HepG2 (cell line): ENCODE measurements at regions not wholly inside any gene's neighbourhood (a gene's known extent, or its start where the extent isn't known, plus 50 kb on each side); places are given as distances from the start of the nearest gene placed in this dataset.

Source experiments
- RARA ChIP-seq: IDR thresholded peaks from 2 replicates; pipeline ENCODE4 v1.6.1; 2016; ENCODE audit warnings: missing genetic modification reagents, missing compliant biosample characterization
- ZBTB7B ChIP-seq: sonication (generic); formaldehyde crosslinking; IDR thresholded peaks from 2 replicates; pipeline ENCODE4 v1.4.0; 2020; ENCODE audit warnings: missing genetic modification reagents
- ZNF138 ChIP-seq: sonication (generic); formaldehyde crosslinking; IDR thresholded peaks from 2 replicates; pipeline ENCODE4 v1.5.0; 2020; ENCODE audit warnings: mild to moderate bottlenecking, low read depth, missing genetic modification reagents
- ZNF747 ChIP-seq: sonication (generic); formaldehyde crosslinking; IDR thresholded peaks from 2 replicates; pipeline ENCODE4 v1.8.1; 2023; ENCODE audit warnings: missing genetic modification reagents, mild to moderate bottlenecking, borderline replicate concordance
- TF ChIP-seq, protein P1 (sequence below): sonication (generic); formaldehyde crosslinking; IDR thresholded peaks from 2 replicates; pipeline ENCODE4 v1.4.0; 2020; ENCODE audit warnings: missing genetic modification reagents
- TF ChIP-seq, protein P2 (sequence below): sonication (generic); formaldehyde crosslinking; IDR thresholded peaks from 2 replicates; pipeline ENCODE4 v1.5.0; 2020; ENCODE audit warnings: missing genetic modification reagents
- TF ChIP-seq, protein P3 (sequence below): sonication (generic); formaldehyde crosslinking; IDR thresholded peaks from 2 replicates; pipeline ENCODE4 v1.8.0; 2022; ENCODE audit warnings: low read depth, missing genetic modification reagents
- TF ChIP-seq, protein P4 (sequence below): IDR thresholded peaks from 2 replicates; pipeline ENCODE4 v1.6.1; 2016; ENCODE audit warnings: mild to moderate bottlenecking, missing biosample characterization, missing genetic modification reagents
- TF ChIP-seq, protein P5 (sequence below): IDR thresholded peaks from 2 replicates; pipeline ENCODE4 v1.6.1; 2016; ENCODE audit warnings: low read depth, missing genetic modification reagents, missing compliant biosample characterization
- TF ChIP-seq, protein P6 (sequence below): sonication (generic); formaldehyde crosslinking; IDR thresholded peaks from 2 replicates; pipeline ENCODE4 v1.9.0; 2021; ENCODE audit warnings: missing genetic modification reagents, borderline replicate concordance

DNA sequence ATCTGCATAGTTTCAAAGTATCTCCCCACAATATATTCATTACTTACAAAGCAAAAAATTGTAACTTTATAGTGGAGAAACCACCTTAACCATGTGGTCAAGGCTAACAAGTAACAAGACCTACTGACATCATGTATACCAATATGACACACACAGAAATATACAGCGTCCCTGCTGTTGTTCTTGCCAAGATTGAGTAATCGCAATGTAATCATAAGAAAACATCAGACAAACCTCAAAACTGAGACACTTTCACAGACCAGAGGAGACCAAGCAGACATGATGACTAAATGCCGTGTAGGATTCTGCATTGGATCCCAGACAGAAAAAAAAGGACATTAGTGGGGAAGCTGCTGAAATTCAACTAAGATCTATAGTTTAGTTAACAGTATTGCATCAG, 123.0 kb downstream of the ACAA2 start (continued):
- TF ChIP-seq, protein P1, sequence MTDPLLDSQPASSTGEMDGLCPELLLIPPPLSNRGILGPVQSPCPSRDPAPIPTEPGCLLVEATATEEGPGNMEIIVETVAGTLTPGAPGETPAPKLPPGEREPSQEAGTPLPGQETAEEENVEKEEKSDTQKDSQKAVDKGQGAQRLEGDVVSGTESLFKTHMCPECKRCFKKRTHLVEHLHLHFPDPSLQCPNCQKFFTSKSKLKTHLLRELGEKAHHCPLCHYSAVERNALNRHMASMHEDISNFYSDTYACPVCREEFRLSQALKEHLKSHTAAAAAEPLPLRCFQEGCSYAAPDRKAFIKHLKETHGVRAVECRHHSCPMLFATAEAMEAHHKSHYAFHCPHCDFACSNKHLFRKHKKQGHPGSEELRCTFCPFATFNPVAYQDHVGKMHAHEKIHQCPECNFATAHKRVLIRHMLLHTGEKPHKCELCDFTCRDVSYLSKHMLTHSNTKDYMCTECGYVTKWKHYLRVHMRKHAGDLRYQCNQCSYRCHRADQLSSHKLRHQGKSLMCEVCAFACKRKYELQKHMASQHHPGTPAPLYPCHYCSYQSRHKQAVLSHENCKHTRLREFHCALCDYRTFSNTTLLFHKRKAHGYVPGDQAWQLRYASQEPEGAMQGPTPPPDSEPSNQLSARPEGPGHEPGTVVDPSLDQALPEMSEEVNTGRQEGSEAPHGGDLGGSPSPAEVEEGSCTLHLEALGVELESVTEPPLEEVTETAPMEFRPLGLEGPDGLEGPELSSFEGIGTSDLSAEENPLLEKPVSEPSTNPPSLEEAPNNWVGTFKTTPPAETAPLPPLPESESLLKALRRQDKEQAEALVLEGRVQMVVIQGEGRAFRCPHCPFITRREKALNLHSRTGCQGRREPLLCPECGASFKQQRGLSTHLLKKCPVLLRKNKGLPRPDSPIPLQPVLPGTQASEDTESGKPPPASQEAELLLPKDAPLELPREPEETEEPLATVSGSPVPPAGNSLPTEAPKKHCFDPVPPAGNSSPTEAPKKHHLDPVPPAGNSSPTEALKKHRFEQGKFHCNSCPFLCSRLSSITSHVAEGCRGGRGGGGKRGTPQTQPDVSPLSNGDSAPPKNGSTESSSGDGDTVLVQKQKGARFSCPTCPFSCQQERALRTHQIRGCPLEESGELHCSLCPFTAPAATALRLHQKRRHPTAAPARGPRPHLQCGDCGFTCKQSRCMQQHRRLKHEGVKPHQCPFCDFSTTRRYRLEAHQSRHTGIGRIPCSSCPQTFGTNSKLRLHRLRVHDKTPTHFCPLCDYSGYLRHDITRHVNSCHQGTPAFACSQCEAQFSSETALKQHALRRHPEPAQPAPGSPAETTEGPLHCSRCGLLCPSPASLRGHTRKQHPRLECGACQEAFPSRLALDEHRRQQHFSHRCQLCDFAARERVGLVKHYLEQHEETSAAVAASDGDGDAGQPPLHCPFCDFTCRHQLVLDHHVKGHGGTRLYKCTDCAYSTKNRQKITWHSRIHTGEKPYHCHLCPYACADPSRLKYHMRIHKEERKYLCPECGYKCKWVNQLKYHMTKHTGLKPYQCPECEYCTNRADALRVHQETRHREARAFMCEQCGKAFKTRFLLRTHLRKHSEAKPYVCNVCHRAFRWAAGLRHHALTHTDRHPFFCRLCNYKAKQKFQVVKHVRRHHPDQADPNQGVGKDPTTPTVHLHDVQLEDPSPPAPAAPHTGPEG (CRISPR knock-in tag), result no peak
- TF ChIP-seq, protein P2, sequence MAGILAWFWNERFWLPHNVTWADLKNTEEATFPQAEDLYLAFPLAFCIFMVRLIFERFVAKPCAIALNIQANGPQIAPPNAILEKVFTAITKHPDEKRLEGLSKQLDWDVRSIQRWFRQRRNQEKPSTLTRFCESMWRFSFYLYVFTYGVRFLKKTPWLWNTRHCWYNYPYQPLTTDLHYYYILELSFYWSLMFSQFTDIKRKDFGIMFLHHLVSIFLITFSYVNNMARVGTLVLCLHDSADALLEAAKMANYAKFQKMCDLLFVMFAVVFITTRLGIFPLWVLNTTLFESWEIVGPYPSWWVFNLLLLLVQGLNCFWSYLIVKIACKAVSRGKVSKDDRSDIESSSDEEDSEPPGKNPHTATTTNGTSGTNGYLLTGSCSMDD (CRISPR knock-in tag), result no peak
- TF ChIP-seq, protein P3, sequence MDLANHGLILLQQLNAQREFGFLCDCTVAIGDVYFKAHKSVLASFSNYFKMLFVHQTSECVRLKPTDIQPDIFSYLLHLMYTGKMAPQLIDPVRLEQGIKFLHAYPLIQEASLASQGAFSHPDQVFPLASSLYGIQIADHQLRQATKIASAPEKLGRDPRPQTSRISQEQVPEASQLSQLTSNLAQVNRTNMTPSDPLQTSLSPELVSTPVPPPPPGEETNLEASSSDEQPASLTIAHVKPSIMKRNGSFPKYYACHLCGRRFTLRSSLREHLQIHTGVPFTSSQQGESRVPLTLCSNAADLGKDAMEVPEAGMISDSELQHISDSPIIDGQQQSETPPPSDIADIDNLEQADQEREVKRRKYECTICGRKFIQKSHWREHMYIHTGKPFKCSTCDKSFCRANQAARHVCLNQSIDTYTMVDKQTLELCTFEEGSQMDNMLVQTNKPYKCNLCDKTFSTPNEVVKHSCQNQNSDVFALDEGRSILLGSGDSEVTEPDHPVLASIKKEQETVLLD, result no peak
- TF ChIP-seq, protein P4, sequence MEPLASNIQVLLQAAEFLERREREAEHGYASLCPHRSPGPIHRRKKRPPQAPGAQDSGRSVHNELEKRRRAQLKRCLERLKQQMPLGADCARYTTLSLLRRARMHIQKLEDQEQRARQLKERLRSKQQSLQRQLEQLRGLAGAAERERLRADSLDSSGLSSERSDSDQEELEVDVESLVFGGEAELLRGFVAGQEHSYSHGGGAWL (CRISPR knock-in tag), result no peak
- no peak for TF ChIP-seq ZNF138 (CRISPR knock-in tag)
- TF ChIP-seq, protein P5, sequence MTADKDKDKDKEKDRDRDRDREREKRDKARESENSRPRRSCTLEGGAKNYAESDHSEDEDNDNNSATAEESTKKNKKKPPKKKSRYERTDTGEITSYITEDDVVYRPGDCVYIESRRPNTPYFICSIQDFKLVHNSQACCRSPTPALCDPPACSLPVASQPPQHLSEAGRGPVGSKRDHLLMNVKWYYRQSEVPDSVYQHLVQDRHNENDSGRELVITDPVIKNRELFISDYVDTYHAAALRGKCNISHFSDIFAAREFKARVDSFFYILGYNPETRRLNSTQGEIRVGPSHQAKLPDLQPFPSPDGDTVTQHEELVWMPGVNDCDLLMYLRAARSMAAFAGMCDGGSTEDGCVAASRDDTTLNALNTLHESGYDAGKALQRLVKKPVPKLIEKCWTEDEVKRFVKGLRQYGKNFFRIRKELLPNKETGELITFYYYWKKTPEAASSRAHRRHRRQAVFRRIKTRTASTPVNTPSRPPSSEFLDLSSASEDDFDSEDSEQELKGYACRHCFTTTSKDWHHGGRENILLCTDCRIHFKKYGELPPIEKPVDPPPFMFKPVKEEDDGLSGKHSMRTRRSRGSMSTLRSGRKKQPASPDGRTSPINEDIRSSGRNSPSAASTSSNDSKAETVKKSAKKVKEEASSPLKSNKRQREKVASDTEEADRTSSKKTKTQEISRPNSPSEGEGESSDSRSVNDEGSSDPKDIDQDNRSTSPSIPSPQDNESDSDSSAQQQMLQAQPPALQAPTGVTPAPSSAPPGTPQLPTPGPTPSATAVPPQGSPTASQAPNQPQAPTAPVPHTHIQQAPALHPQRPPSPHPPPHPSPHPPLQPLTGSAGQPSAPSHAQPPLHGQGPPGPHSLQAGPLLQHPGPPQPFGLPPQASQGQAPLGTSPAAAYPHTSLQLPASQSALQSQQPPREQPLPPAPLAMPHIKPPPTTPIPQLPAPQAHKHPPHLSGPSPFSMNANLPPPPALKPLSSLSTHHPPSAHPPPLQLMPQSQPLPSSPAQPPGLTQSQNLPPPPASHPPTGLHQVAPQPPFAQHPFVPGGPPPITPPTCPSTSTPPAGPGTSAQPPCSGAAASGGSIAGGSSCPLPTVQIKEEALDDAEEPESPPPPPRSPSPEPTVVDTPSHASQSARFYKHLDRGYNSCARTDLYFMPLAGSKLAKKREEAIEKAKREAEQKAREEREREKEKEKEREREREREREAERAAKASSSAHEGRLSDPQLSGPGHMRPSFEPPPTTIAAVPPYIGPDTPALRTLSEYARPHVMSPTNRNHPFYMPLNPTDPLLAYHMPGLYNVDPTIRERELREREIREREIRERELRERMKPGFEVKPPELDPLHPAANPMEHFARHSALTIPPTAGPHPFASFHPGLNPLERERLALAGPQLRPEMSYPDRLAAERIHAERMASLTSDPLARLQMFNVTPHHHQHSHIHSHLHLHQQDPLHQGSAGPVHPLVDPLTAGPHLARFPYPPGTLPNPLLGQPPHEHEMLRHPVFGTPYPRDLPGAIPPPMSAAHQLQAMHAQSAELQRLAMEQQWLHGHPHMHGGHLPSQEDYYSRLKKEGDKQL (CRISPR knock-in tag), result no peak
- no peak for TF ChIP-seq RARA (CRISPR knock-in tag)
- TF ChIP-seq, protein P6, sequence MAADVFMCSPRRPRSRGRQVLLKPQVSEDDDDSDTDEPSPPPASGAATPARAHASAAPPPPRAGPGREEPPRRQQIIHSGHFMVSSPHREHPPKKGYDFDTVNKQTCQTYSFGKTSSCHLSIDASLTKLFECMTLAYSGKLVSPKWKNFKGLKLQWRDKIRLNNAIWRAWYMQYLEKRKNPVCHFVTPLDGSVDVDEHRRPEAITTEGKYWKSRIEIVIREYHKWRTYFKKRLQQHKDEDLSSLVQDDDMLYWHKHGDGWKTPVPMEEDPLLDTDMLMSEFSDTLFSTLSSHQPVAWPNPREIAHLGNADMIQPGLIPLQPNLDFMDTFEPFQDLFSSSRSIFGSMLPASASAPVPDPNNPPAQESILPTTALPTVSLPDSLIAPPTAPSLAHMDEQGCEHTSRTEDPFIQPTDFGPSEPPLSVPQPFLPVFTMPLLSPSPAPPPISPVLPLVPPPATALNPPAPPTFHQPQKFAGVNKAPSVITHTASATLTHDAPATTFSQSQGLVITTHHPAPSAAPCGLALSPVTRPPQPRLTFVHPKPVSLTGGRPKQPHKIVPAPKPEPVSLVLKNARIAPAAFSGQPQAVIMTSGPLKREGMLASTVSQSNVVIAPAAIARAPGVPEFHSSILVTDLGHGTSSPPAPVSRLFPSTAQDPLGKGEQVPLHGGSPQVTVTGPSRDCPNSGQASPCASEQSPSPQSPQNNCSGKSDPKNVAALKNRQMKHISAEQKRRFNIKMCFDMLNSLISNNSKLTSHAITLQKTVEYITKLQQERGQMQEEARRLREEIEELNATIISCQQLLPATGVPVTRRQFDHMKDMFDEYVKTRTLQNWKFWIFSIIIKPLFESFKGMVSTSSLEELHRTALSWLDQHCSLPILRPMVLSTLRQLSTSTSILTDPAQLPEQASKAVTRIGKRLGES (CRISPR knock-in tag), result no peak
- no peak for TF ChIP-seq ZBTB7B
- no peak for TF ChIP-seq ZNF747 (CRISPR knock-in tag)
